IMR-90 (cell line): ENCODE measurements at regions not wholly inside any gene's neighbourhood (a gene's known extent, or its start where the extent isn't known, plus 50 kb on each side); places are given as distances from the start of the nearest gene placed in this dataset.

Source experiments
- ATAC-seq: fragments of 200-7000 bp; cut with Tn5 transposase; 2 replicates; pipeline ENCODE4 v1.9.1; 2020; ENCODE audit warnings: low read depth, mild to moderate bottlenecking, moderate library complexity
- BruUV-seq: library from RNA; stranded (reverse); fragments of 400-500 nt; replicated peaks from 2 replicates; lab custom pipeline; 2021; lab: Mats Ljungman, UMichigan
- CTCF ChIA-PET: fragments of 300-600 bp; formaldehyde crosslinking; extraction: SDS; loops from one replicate; lab custom pipeline; 2021; ENCODE audit warnings: antibody characterized with exemption; lab: Yijun Ruan, JAX
- POLR2A ChIA-PET: fragments of 300-600 bp; sonication (Branson Sonifier 250); formaldehyde crosslinking; loops from one replicate; lab custom pipeline; 2022; ENCODE audit warnings: antibody characterized with exemption; ENCODE audit not compliant: unreplicated experiment; lab: Charles Lee
- DNase-seq: peaks from one replicate; pipeline ENCODE4 v3.0.0; 2013
- H2AFZ ChIP-seq: replicated peaks from 2 replicates; pipeline ENCODE3; 2013; ENCODE audit warnings: low read length, mild to moderate bottlenecking; ENCODE audit not compliant: poor library complexity
- H2AK5ac ChIP-seq: 2 replicates; pipeline ENCODE4 v1.6.1; 2013; ENCODE audit warnings: low read depth, low read length, inconsistent platforms
- H2AK9ac ChIP-seq: replicated peaks from 2 replicates; pipeline ENCODE3; 2013; ENCODE audit warnings: mild to moderate bottlenecking, low read depth, low read length, moderate library complexity; ENCODE audit not compliant: poor library complexity
- H2BK120ac ChIP-seq: 2 replicates; pipeline ENCODE4 v1.6.1; 2013; ENCODE audit warnings: low read depth, low read length, inconsistent platforms
- H2BK15ac ChIP-seq: 3 replicates; pipeline ENCODE4 v1.6.1; 2013; ENCODE audit warnings: low read depth, low read length, inconsistent platforms
- H2BK20ac ChIP-seq: 2 replicates; pipeline ENCODE4 v1.6.1; 2013; ENCODE audit warnings: low read depth, mild to moderate bottlenecking, inconsistent platforms, low read length, moderate library complexity
- H2BK5ac ChIP-seq: 2 replicates; pipeline ENCODE4 v1.6.1; 2013; ENCODE audit warnings: mild to moderate bottlenecking, low read depth, low read length, inconsistent platforms; ENCODE audit not compliant: poor library complexity, severe bottlenecking
- H3K14ac ChIP-seq: replicated peaks from 2 replicates; pipeline ENCODE4 v1.6.1; 2013; ENCODE audit warnings: low read depth, low read length, inconsistent platforms
- H3K18ac ChIP-seq: 2 replicates; pipeline ENCODE4 v1.6.1; 2013; ENCODE audit warnings: low read depth, low read length, control low read depth
- H3K23ac ChIP-seq: 2 replicates; pipeline ENCODE4 v1.6.1; 2013; ENCODE audit warnings: low read depth, low read length, inconsistent platforms
- H3K27ac ChIP-seq: 2 replicates; pipeline ENCODE4 v1.5.1; 2013; ENCODE audit warnings: mild to moderate bottlenecking, control low read depth, low read length; ENCODE audit not compliant: insufficient read depth
- H3K27me3 ChIP-seq: 2 replicates; pipeline ENCODE4 v1.6.1; 2013; ENCODE audit warnings: low read length; ENCODE audit not compliant: control insufficient read depth, insufficient read depth
- H3K36me3 ChIP-seq: 2 replicates; pipeline ENCODE4 v1.6.1; 2013; ENCODE audit warnings: low read length, mixed read lengths; ENCODE audit not compliant: control insufficient read depth, insufficient read depth
- H3K4ac ChIP-seq: 2 replicates; pipeline ENCODE4 v1.6.1; 2013; ENCODE audit warnings: low read depth, low read length, inconsistent platforms
- H3K4me1 ChIP-seq: 2 replicates; pipeline ENCODE4 v1.6.1; 2013; ENCODE audit warnings: low read length, mixed read lengths; ENCODE audit not compliant: control insufficient read depth, insufficient read depth
- H3K4me2 ChIP-seq: 2 replicates; pipeline ENCODE4 v1.6.1; 2013; ENCODE audit warnings: low read depth, mild to moderate bottlenecking, control low read depth, low read length, moderate library complexity
- H3K4me3 ChIP-seq: 2 replicates; pipeline ENCODE4 v1.5.1; 2013; ENCODE audit warnings: low read depth, mild to moderate bottlenecking, control low read depth, low read length, moderate library complexity; ENCODE audit not compliant: insufficient read depth
- H3K56ac ChIP-seq: 2 replicates; pipeline ENCODE4 v1.6.1; 2013; ENCODE audit warnings: low read length, inconsistent platforms; ENCODE audit not compliant: insufficient read depth; ENCODE audit errors: extremely low read depth
- H3K79me1 ChIP-seq, 2 experiments: 2 replicates each; pipeline ENCODE4 v1.6.1; 2013; ENCODE audit warnings: low read length in 2 of 2, inconsistent platforms in 1 of 2, low read depth in 1 of 2
- H3K9ac ChIP-seq: 2 replicates; pipeline ENCODE4 v1.6.1; 2013; ENCODE audit warnings: low read depth, low read length, control low read depth
- H3K9me1 ChIP-seq: 2 replicates; pipeline ENCODE4 v1.6.1; 2013; ENCODE audit warnings: low read length, inconsistent platforms; ENCODE audit not compliant: insufficient read depth
- H3K9me3 ChIP-seq: 2 replicates; pipeline ENCODE4 v1.6.1; 2013; ENCODE audit warnings: low read length; ENCODE audit not compliant: control insufficient read depth, insufficient read depth
- H4K20me1 ChIP-seq: 2 replicates; pipeline ENCODE4 v1.6.1; 2013; ENCODE audit warnings: low read length, inconsistent platforms; ENCODE audit not compliant: insufficient read depth
- H4K5ac ChIP-seq: 2 replicates; pipeline ENCODE4 v1.6.1; 2013; ENCODE audit warnings: mild to moderate bottlenecking, low read depth, low read length, control low read depth
- H4K8ac ChIP-seq, 2 experiments: 2 replicates each; pipeline ENCODE4 v1.6.1; 2013; ENCODE audit warnings: low read depth in 2 of 2, low read length in 2 of 2, control low read depth in 1 of 2, inconsistent platforms in 1 of 2
- H4K91ac ChIP-seq: 2 replicates; pipeline ENCODE4 v1.6.1; 2013; ENCODE audit warnings: low read depth, low read length, inconsistent platforms; ENCODE audit not compliant: insufficient read depth
- RCOR1 ChIP-seq: IDR thresholded peaks from 2 replicates; pipeline ENCODE4 v1.6.1; 2012; ENCODE audit warnings: mild to moderate bottlenecking, low read length, improper control_type of control experiment; ENCODE audit not compliant: insufficient replicate concordance
- dilution Hi-C: fragments of 300-500 bp; cut with HindIII; formaldehyde crosslinking; loops from one replicate; pipeline ENCODE4 v1.14.3; 2018; ENCODE audit warnings: low sequenced_read_pairs; ENCODE audit not compliant: unreplicated experiment
- in situ Hi-C: fragments of 300-500 bp; cut with MboI; formaldehyde crosslinking; loops from 3 replicates; pipeline ENCODE4 v1.14.3; 2019; ENCODE audit warnings: low sequenced_read_pairs, inconsistent platforms, mixed read lengths
- intact Hi-C: fragments of 100-400 bp; cut with micrococcal nuclease; formaldehyde crosslinking; loops from 2 replicates; pipeline ENCODE4 v1.10.0; 2022

DNA sequence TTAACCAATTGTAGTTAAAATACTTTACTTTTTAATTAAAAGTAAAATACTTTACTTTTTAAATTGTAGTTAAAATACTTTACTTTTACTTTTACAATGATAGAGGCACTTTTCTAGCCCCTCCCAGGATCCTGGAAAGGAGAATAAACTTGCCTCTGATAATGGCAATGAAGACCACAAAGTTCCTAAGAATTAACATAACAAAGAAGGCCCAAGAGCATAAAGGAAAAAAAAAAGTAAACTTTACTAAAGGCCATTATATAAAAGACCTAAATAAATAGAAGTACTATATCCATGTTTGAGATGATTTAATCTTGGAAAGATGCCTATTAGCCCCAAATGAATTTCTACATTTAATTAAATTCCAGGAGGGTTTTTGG lies 129.1 kb upstream of the THY1 start:
- dilution Hi-C loops (no loop called here), in situ Hi-C loops (no loop called here), intact Hi-C loops (no loop called here)
- ChIA-PET CTCF (interaction anchor here (0.9 kb wide), 1 partner anchor 21 kb away, joined by 3 read pairs; no protein-coding TSS in a partner anchor), POLR2A (no interaction called here)
- H3K18ac ChIP-seq, result no peak overlapping the region
- peaks cover 2% of the 10 kb centered on the region; the same call in 1 of the 2 replicates for H3K4me1 ChIP-seq
- no peak overlapping the region for H2BK5ac ChIP-seq
- no peak overlapping the region for H4K91ac ChIP-seq
- H3K23ac ChIP-seq, result no peak overlapping the region
- H3K9me3 ChIP-seq, result peaks cover 5% of the 10 kb centered on the region; the same call in 1 of the 2 replicates
- H2BK120ac ChIP-seq, result no peak overlapping the region
- H2AK5ac ChIP-seq, result no peak overlapping the region
- no peaks in the 10 kb centered on the region for H4K20me1 ChIP-seq
- no peak overlapping the region for H3K27ac ChIP-seq
- H3K9me1 ChIP-seq, result no peaks in the 10 kb centered on the region
- no peak for TF ChIP-seq RCOR1
- no peak overlapping the region for H2BK15ac ChIP-seq
- H3K56ac ChIP-seq, result no peak overlapping the region
- H3K9ac ChIP-seq, result no peak overlapping the region
- BruUV-seq, result no TSS peak
- no peak overlapping the region for H3K4me2 ChIP-seq
- H3K14ac ChIP-seq, result no peak overlapping the region
- H2AFZ ChIP-seq, result no peak overlapping the region
- no peak overlapping the region for H2BK20ac ChIP-seq
- no peaks in the 10 kb centered on the region for H3K36me3 ChIP-seq
- H3K4ac ChIP-seq, result no peak overlapping the region
- no peak overlapping the region for H3K4me3 ChIP-seq
- no peak overlapping the region for H2AK9ac ChIP-seq
- no peak for ATAC-seq
- DNase-seq, result no peak
- no peak overlapping the region for H4K5ac ChIP-seq
- no peaks in the 10 kb centered on the region for H3K79me1 ChIP-seq
- H4K8ac ChIP-seq, result no peak overlapping the region
- H3K27me3 ChIP-seq, result peaks cover 4% of the 10 kb centered on the region
